ENCODE measurements at regions not wholly inside any gene's neighbourhood (a gene's known extent, or its start where the extent isn't known, plus 50 kb on each side); places are given as distances from the start of the nearest gene placed in this dataset.

GRCh38 chr5:98095072-98095471 lies 678.4 kb upstream of the RGMB start:
- DNase-seq, result no peak

GRCh38 chr5:98096155-98096554 lies 677.3 kb upstream of the RGMB start:
- DNase-seq, result no peak

GRCh38 chr5:98099448-98100105 lies 673.9 kb upstream of the RGMB start:
- DNase-seq, result no peak

- DNase-seq, result no peak
Observed at GRCh38 chr5:98101131-98101530, 672.3 kb upstream of the RGMB start.

- no peak for DNase-seq
Observed at GRCh38 chr5:98102936-98103335, 670.5 kb upstream of the RGMB start.

GRCh38 chr5:98103807-98104206 lies 669.7 kb upstream of the RGMB start:
- DNase-seq, result no peak

- no peak for DNase-seq
Observed at GRCh38 chr5:98104454-98105188, 668.8 kb upstream of the RGMB start.

- DNase-seq, result no peak
Observed at GRCh38 chr5:98105681-98106080, 667.8 kb upstream of the RGMB start.

GRCh38 chr5:98106116-98107031 lies 667.1 kb upstream of the RGMB start:
- no peak for DNase-seq

GRCh38 chr5:98108497-98108896 lies 665.0 kb upstream of the RGMB start:
- DNase-seq, result no peak

GRCh38 chr5:98109561-98110006 lies 663.9 kb upstream of the RGMB start:
- no peak for DNase-seq

- no peak for DNase-seq
Observed at GRCh38 chr5:98110282-98110691, 663.2 kb upstream of the RGMB start.

GRCh38 chr5:98110791-98111190 lies 662.7 kb upstream of the RGMB start:
- no peak for DNase-seq

- DNase-seq, result no peak
Observed at GRCh38 chr5:98111686-98112085, 661.8 kb upstream of the RGMB start.

GRCh38 chr5:98121036-98121936 lies 652.2 kb upstream of the RGMB start:
- no peak for DNase-seq

GRCh38 chr5:98128271-98128670 lies 645.2 kb upstream of the RGMB start:
- DNase-seq, result no peak

- no peak for DNase-seq
Observed at GRCh38 chr5:98128846-98129245, 644.6 kb upstream of the RGMB start.

- DNase-seq, result no peak
Observed at GRCh38 chr5:98130261-98131035, 643.0 kb upstream of the RGMB start.

- DNase-seq, result no peak
Observed at GRCh38 chr5:98144116-98144515, 629.3 kb upstream of the RGMB start.

- no peak for DNase-seq
Observed at GRCh38 chr5:98144710-98145109, 628.8 kb upstream of the RGMB start.

GRCh38 chr5:98157368-98157767 lies 616.1 kb upstream of the RGMB start:
- DNase-seq, result no peak

GRCh38 chr5:98158440-98158839 lies 615.0 kb upstream of the RGMB start:
- no peak for DNase-seq

All from stimulated activated CD4-positive, alpha-beta T cell treated with anti-CD3 and anti-CD28 coated beads, Interleukin-4, amount 100 ng/mL, for 24 hours (primary cell).